MM.1S (cell line): ENCODE measurements at regions not wholly inside any gene's neighbourhood (a gene's known extent, or its start where the extent isn't known, plus 50 kb on each side); places are given as distances from the start of the nearest gene placed in this dataset.

ENCODE experiments used
- EZH2 ChIP-seq: fragments of 300-600 bp; sonication (generic); optimal IDR thresholded peaks from 2 replicates; pipeline ENCODE3; 2017; ENCODE audit warnings: low read depth, mild to moderate bottlenecking, antibody characterized with exemption, low read length, mixed read lengths
- EZH2phosphoT487 ChIP-seq: fragments of 300-600 bp; sonication (generic); IDR thresholded peaks from 2 replicates; pipeline ENCODE4 v1.6.1; 2018; ENCODE audit warnings: antibody characterized with exemption, low read length
- TF ChIP-seq, protein P1 (sequence below): fragments of 300-600 bp; sonication (generic); IDR thresholded peaks from 2 replicates; pipeline ENCODE4 v1.5.1; 2016; ENCODE audit warnings: antibody characterized with exemption, low read length, mixed read lengths

DNA sequence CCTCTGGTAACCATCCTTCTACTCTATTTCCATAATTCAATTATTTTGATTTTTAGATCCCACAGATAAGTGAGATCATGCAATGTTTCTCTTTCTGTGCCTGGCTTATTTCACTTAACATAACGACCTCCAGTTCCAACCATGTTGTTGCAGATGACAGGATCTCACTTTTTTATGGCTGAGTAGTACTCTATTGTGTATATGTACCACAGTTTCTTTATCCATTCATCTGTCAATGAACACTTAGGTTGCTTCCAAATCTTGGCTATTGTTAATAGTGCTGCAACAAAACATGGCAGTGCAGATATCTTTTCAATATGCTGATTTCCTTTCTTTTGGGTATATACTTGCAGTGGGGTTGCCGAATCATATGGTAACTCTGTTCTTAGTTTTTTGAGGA, 286.4 kb upstream of the C11orf87 start:
- TF ChIP-seq EZH2 (no peak), EZH2phosphoT487 (no peak)
- TF ChIP-seq, protein P1, sequence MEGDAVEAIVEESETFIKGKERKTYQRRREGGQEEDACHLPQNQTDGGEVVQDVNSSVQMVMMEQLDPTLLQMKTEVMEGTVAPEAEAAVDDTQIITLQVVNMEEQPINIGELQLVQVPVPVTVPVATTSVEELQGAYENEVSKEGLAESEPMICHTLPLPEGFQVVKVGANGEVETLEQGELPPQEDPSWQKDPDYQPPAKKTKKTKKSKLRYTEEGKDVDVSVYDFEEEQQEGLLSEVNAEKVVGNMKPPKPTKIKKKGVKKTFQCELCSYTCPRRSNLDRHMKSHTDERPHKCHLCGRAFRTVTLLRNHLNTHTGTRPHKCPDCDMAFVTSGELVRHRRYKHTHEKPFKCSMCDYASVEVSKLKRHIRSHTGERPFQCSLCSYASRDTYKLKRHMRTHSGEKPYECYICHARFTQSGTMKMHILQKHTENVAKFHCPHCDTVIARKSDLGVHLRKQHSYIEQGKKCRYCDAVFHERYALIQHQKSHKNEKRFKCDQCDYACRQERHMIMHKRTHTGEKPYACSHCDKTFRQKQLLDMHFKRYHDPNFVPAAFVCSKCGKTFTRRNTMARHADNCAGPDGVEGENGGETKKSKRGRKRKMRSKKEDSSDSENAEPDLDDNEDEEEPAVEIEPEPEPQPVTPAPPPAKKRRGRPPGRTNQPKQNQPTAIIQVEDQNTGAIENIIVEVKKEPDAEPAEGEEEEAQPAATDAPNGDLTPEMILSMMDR = no peak
